ENCODE measurements at regions not wholly inside any gene's neighbourhood (a gene's known extent, or its start where the extent isn't known, plus 50 kb on each side); places are given as distances from the start of the nearest gene placed in this dataset.

DNA sequence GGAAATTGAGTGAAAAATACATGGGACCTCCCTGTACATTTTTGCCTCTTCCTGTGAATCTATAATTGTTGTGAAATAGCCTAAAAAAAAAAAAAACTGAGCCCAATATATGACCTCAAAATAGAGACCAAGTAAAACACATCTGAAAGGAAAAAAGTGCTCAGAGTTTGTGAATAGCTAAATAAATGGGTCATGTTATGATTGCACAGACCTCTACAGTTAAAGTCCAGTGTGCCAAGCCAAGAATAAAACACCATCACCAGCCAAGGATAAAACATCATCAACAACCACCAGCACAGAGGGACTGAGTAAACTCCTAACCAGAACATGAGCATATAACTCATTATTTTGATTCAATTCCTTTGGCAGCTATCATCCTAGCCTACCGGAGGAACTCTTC is 115.6 kb upstream of the AGTR1 start:
- no peak for TF ChIP-seq TAF1 (IDR thresholded peaks at IDR 0.05; ENCODE audit: low read depth, low read length)
- no peak for TF ChIP-seq POLR2AphosphoS5 (IDR thresholded peaks at IDR 0.05; ENCODE audit: low read depth, low read length)
- TF ChIP-seq POLR2A (IDR thresholded peaks at IDR 0.05; ENCODE audit: low read depth, low read length): no peak
- TF ChIP-seq SPI1 (IDR thresholded peaks at IDR 0.05; ENCODE audit: low read depth, low read length): no peak
- no peak for TF ChIP-seq PAX5 (IDR thresholded peaks at IDR 0.05; ENCODE audit: insufficient read depth, low read length, severe bottlenecking)
- no peak for TF ChIP-seq POU2F2 (IDR thresholded peaks at IDR 0.05; ENCODE audit: low read depth, low read length)

Data from GM12891 (cell line).